ENCODE measurements at regions not wholly inside any gene's neighbourhood (a gene's known extent, or its start where the extent isn't known, plus 50 kb on each side); places are given as distances from the start of the nearest gene placed in this dataset.
"Not testable (repeated sequence)": the region's sequence is repeated elsewhere in the genome, so short reads cannot be mapped to it uniquely, and the experiment has no call there.

- Mint-ChIP-seq H3K4me3 (no peak overlapping the region), H3K9me3 (peaks cover 11% of the 10 kb centered on the region), H3K36me3 (ENCODE audit: low read depth) (no peaks in the 10 kb centered on the region), H3K27me3 (ENCODE audit: insufficient read depth) (peaks cover 4% of the 10 kb centered on the region), H3K4me1 (ENCODE audit: low read depth) (no peaks in the 10 kb centered on the region), H3K27ac (no peak overlapping the region)
- intact Hi-C loops (cut with micrococcal nuclease) = no loop called here
- no peak for DNase-seq (ENCODE audit: low spot score)
Observed at GRCh38 chr6:85714893-85715530, 72.3 kb upstream of the SYNCRIP start.

GRCh38 chr6:85712346-85712745 is 69.7 kb upstream of the SYNCRIP start:
- Mint-ChIP-seq H3K27ac (no peak overlapping the region), H3K36me3 (ENCODE audit: low read depth) (no peaks in the 10 kb centered on the region), H3K4me1 (ENCODE audit: low read depth) (no peaks in the 10 kb centered on the region), H3K4me3 (no peak overlapping the region), H3K9me3 (peaks cover 10% of the 10 kb centered on the region), H3K27me3 (ENCODE audit: insufficient read depth) (peaks cover 4% of the 10 kb centered on the region)
- intact Hi-C loops (cut with micrococcal nuclease) = no loop called here
- no peak for DNase-seq (ENCODE audit: low spot score)

- H3K9me3 Mint-ChIP-seq; H3K4me1 Mint-ChIP-seq (ENCODE audit: low read depth); H3K27ac Mint-ChIP-seq; H3K4me3 Mint-ChIP-seq; H3K27me3 Mint-ChIP-seq (ENCODE audit: insufficient read depth); H3K36me3 Mint-ChIP-seq (ENCODE audit: low read depth); DNase-seq (ENCODE audit: low spot score); intact Hi-C loops (cut with micrococcal nuclease): not testable (repeated sequence)
Observed at GRCh38 chr6:85707515-85708145, 64.9 kb upstream of the SYNCRIP start.

- intact Hi-C loops (cut with micrococcal nuclease) = no loop called here
- Mint-ChIP-seq H3K4me3 (no peak overlapping the region), H3K9me3 (no peaks in the 10 kb centered on the region), H3K27me3 (ENCODE audit: insufficient read depth) (no peaks in the 10 kb centered on the region), H3K27ac (no peak overlapping the region), H3K4me1 (ENCODE audit: low read depth) (no peaks in the 10 kb centered on the region), H3K36me3 (ENCODE audit: low read depth) (no peaks in the 10 kb centered on the region)
- DNase-seq (ENCODE audit: low spot score) = no peak
Observed at GRCh38 chr6:85706272-85706671, 63.6 kb upstream of the SYNCRIP start.

GRCh38 chr6:85705220-85705619 is 62.5 kb upstream of the SYNCRIP start:
- H3K27me3 Mint-ChIP-seq (ENCODE audit: insufficient read depth) = no peaks in the 10 kb centered on the region
- no peak for DNase-seq (ENCODE audit: low spot score)
- no peaks in the 10 kb centered on the region for H3K36me3 Mint-ChIP-seq (ENCODE audit: low read depth)
- intact Hi-C loops (cut with micrococcal nuclease) = no loop called here
- no peak overlapping the region for H3K4me3 Mint-ChIP-seq
- no peak overlapping the region for H3K27ac Mint-ChIP-seq
- H3K9me3 Mint-ChIP-seq = no peaks in the 10 kb centered on the region
- no peaks in the 10 kb centered on the region for H3K4me1 Mint-ChIP-seq (ENCODE audit: low read depth)

- Mint-ChIP-seq H3K9me3 (no peaks in the 10 kb centered on the region), H3K36me3 (ENCODE audit: low read depth) (no peaks in the 10 kb centered on the region), H3K4me1 (ENCODE audit: low read depth) (no peaks in the 10 kb centered on the region), H3K27me3 (ENCODE audit: insufficient read depth) (no peaks in the 10 kb centered on the region), H3K27ac (no peak overlapping the region), H3K4me3 (no peak overlapping the region)
- intact Hi-C loops (cut with micrococcal nuclease) = no loop called here
- DNase-seq (ENCODE audit: low spot score) = no peak
Observed at GRCh38 chr6:85703406-85703805, 60.7 kb upstream of the SYNCRIP start.

All from activated T-helper 1 cell treated with anti-CD3 and anti-CD28 coated beads, Interleukin-12 subunit alpha, Interleukin-12 subunit beta, Interleukin-2, Interleukin-4 antibody, amounts not matched to agents 30 ng/mL and 10 ng/mL and 1 ng/mL, durations not matched to agents 14 hours and 24 hours and 36 hours (primary cell).